Parathyroid adenoma (tissue), 2 donors: ENCODE measurements at regions not wholly inside any gene's neighbourhood (a gene's known extent, or its start where the extent isn't known, plus 50 kb on each side); places are given as distances from the start of the nearest gene placed in this dataset.

Experiments
- H2AFZ ChIP-seq: fragments of 300-600 bp; sonication (generic); one replicate; pipeline ENCODE4 v1.7.0; 2017; ENCODE audit warnings: antibody characterized with exemption, mild to moderate bottlenecking
- H3K27ac ChIP-seq: fragments of 300-600 bp; sonication (generic); one replicate; pipeline ENCODE4 v1.7.0; 2017
- H3K27me3 ChIP-seq: fragments of 300-600 bp; sonication (generic); one replicate; pipeline ENCODE4 v1.7.0; 2017; ENCODE audit warnings: low read length; ENCODE audit not compliant: control insufficient read depth, insufficient read depth
- H3K36me3 ChIP-seq: fragments of 300-600 bp; sonication (generic); one replicate; pipeline ENCODE4 v1.7.0; 2017; ENCODE audit warnings: low read length; ENCODE audit not compliant: control insufficient read depth, insufficient read depth
- H3K4me1 ChIP-seq: fragments of 300-600 bp; sonication (generic); one replicate; pipeline ENCODE4 v1.7.0; 2017; ENCODE audit warnings: control low read depth
- H3K4me2 ChIP-seq: fragments of 300-600 bp; sonication (generic); one replicate; pipeline ENCODE4 v1.7.0; 2017; ENCODE audit warnings: low read length
- H3K4me3 ChIP-seq: fragments of 300-600 bp; sonication (generic); one replicate; pipeline ENCODE4 v1.7.0; 2017; ENCODE audit warnings: low read depth, low read length
- H3K79me2 ChIP-seq: fragments of 300-600 bp; sonication (generic); one replicate; pipeline ENCODE4 v1.7.0; 2017; ENCODE audit warnings: control low read depth
- H3K9ac ChIP-seq: fragments of 300-600 bp; sonication (generic); one replicate; pipeline ENCODE4 v1.7.0; 2017; ENCODE audit warnings: mild to moderate bottlenecking
- H3K9me3 ChIP-seq: fragments of 300-600 bp; sonication (generic); one replicate; pipeline ENCODE4 v1.7.0; 2017; ENCODE audit warnings: low read length; ENCODE audit not compliant: control insufficient read depth
- TF ChIP-seq, protein P1 (sequence below): fragments of 300-600 bp; sonication (generic); IDR thresholded peaks from one replicate; pipeline ENCODE4 v1.7.0; 2017; ENCODE audit warnings: antibody characterized with exemption, mild to moderate bottlenecking
- donor health status: primary hyperparathyroidism.

DNA sequence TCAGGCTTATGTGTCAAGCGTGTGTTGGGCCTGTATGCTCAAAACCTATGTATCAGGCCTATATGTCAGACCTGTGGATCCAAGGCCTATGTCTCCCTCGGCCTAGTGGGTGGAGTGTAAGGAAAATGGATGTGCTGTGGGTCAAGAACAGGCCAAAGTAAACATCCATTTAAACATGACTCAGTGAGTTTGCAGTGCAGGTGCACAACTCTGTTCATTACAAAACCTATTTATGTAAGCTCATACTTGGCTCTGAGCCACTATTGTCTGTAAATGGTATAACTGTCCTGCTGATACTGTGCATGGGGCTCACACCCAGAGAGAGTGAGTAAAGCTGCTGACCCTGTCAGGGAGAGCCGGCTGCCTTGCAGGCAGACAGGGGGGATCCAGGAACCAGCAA, 249.7 kb upstream of the AVPR1A start:
- no peaks in the 10 kb centered on the region for H3K36me3 ChIP-seq
- no peaks in the 10 kb centered on the region for H3K27me3 ChIP-seq
- H3K4me2 ChIP-seq = no peak overlapping the region
- no peak overlapping the region for H2AFZ ChIP-seq
- H3K9ac ChIP-seq = no peak overlapping the region
- TF ChIP-seq, protein P1, sequence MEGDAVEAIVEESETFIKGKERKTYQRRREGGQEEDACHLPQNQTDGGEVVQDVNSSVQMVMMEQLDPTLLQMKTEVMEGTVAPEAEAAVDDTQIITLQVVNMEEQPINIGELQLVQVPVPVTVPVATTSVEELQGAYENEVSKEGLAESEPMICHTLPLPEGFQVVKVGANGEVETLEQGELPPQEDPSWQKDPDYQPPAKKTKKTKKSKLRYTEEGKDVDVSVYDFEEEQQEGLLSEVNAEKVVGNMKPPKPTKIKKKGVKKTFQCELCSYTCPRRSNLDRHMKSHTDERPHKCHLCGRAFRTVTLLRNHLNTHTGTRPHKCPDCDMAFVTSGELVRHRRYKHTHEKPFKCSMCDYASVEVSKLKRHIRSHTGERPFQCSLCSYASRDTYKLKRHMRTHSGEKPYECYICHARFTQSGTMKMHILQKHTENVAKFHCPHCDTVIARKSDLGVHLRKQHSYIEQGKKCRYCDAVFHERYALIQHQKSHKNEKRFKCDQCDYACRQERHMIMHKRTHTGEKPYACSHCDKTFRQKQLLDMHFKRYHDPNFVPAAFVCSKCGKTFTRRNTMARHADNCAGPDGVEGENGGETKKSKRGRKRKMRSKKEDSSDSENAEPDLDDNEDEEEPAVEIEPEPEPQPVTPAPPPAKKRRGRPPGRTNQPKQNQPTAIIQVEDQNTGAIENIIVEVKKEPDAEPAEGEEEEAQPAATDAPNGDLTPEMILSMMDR = no peak
- no peaks in the 10 kb centered on the region for H3K79me2 ChIP-seq
- H3K27ac ChIP-seq = no peak overlapping the region
- no peaks in the 10 kb centered on the region for H3K9me3 ChIP-seq
- H3K4me3 ChIP-seq = no peak overlapping the region
- H3K4me1 ChIP-seq = no peaks in the 10 kb centered on the region

DNA sequence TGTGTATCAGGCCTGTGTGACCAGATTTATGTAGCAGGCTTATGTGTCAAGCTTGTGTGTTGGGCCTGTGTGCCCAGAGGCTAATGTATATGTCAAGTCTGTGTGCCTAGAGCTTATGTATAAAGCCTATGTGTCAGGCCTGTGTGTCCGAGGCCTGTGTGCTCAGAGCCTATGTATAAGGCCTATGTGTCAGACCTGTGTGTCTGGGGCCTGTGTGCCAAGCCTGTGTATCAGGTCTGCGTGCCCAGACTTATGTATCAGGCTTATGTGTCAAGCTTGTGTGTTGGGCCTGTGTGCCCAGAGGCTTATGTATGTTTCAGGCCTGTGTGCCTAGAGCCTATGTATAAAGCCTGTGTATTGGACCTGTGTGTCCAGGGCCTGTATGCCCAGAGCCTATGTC, 249.3 kb upstream of the AVPR1A start:
- no peak overlapping the region for H3K4me3 ChIP-seq
- no peak overlapping the region for H3K9ac ChIP-seq
- H3K79me2 ChIP-seq = no peaks in the 10 kb centered on the region
- H2AFZ ChIP-seq = no peak overlapping the region
- no peaks in the 10 kb centered on the region for H3K36me3 ChIP-seq
- no peaks in the 10 kb centered on the region for H3K9me3 ChIP-seq
- TF ChIP-seq, protein P1 = no peak
- no peaks in the 10 kb centered on the region for H3K27me3 ChIP-seq
- H3K4me2 ChIP-seq = no peak overlapping the region
- H3K27ac ChIP-seq = no peak overlapping the region
- no peaks in the 10 kb centered on the region for H3K4me1 ChIP-seq

DNA sequence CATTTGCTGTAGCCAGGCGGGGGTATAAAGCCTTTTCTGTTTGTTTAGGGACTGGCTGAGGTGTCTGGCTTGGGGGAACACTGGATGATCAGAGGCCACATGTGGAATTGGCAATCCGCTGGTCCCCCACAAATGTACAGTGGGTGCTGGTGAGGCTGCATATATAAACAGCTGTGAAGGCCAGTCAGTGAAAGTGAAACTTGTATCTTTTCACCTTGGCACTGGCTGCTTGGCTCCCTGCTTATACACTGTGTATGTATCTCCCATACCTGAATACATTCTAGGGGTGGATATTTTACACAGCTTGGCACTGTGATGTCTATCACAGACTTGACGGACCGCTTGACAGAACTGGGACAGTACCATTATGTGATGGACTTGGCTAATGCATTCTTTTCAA, 246.8 kb upstream of the AVPR1A start:
- no peaks in the 10 kb centered on the region for H3K79me2 ChIP-seq
- TF ChIP-seq, protein P1 = no peak

DNA sequence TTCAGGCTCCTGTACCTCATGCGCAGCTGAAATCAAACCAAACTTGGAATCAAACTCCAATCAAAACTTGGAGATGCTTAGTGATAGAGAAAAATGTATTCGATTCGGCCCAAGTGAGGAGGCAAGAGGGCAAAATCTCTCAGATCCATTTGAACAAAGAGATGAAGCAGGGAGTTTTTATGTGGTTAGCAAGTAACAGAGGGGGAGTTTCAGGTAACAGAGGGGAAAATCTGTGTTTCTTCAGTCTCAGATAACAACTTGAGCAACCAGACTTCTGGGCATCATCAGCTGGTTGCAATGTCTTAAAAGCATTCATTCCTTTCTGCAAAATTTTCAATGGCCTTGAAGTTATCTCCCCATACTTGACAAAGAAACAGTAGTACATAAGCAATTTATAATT, 245.1 kb upstream of the AVPR1A start:
- Histone ChIP-seq H3K36me3 (no peaks in the 10 kb centered on the region), H2AFZ (no peak overlapping the region), H3K79me2 (no peaks in the 10 kb centered on the region), H3K27ac (no peak overlapping the region), H3K4me2 (no peak overlapping the region), H3K9ac (no peak overlapping the region), H3K27me3 (no peaks in the 10 kb centered on the region), H3K4me3 (no peak overlapping the region), H3K4me1 (no peaks in the 10 kb centered on the region), H3K9me3 (no peaks in the 10 kb centered on the region)
- TF ChIP-seq, protein P1 = no peak

More for the DNA sequence above, 246.8 kb upstream of the AVPR1A start:
- H3K4me3 ChIP-seq = no peak overlapping the region
- H2AFZ ChIP-seq = no peak overlapping the region
- H3K4me2 ChIP-seq = no peak overlapping the region
- no peak overlapping the region for H3K9ac ChIP-seq
- H3K4me1 ChIP-seq = no peaks in the 10 kb centered on the region
- no peaks in the 10 kb centered on the region for H3K36me3 ChIP-seq
- no peak overlapping the region for H3K27ac ChIP-seq
- no peaks in the 10 kb centered on the region for H3K9me3 ChIP-seq
- no peaks in the 10 kb centered on the region for H3K27me3 ChIP-seq

DNA sequence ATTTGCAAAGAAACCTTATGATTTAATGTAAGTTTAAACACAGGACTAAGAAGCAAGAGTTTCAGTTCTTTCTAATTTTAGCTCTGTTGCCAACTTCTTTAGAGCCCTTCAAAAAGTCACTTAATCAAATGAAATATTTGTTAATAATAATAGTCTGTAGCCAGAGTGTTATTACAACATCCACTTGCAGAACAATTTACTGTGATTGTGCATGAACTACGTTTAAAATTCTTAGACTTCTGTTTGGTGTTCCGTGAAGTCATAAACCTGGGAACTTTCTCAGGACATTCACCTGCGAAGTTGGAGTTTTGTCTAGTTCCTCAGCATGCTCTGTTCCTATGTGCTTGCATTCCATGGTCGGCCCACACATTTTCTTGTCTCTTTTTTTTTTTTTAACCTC, 244.0 kb upstream of the AVPR1A start:
- Histone ChIP-seq H3K9me3 (no peaks in the 10 kb centered on the region), H3K27ac (no peak overlapping the region), H3K79me2 (no peaks in the 10 kb centered on the region), H3K9ac (no peak overlapping the region), H3K4me3 (no peak overlapping the region), H3K4me1 (no peaks in the 10 kb centered on the region), H3K36me3 (no peaks in the 10 kb centered on the region), H3K4me2 (no peak overlapping the region), H2AFZ (no peak overlapping the region), H3K27me3 (no peaks in the 10 kb centered on the region)
- TF ChIP-seq, protein P1 = no peak
